ENCODE measurements at regions not wholly inside any gene's neighbourhood (a gene's known extent, or its start where the extent isn't known, plus 50 kb on each side); places are given as distances from the start of the nearest gene placed in this dataset.

GRCh38 chr11:110984147-110984546 is 261.4 kb upstream of the POU2AF2 start:
- TF ChIP-seq CTCF (IDR thresholded peaks at IDR 0.05), result no peak
- no peak for TF ChIP-seq POLR2AphosphoS5 (IDR thresholded peaks at IDR 0.05)
- TF ChIP-seq POLR2A (IDR thresholded peaks at IDR 0.05), result no peak

All from upper lobe of left lung (tissue), 4 donors.